ENCODE measurements at regions not wholly inside any gene's neighbourhood (a gene's known extent, or its start where the extent isn't known, plus 50 kb on each side); places are given as distances from the start of the nearest gene placed in this dataset.

- H3K36me3 ChIP-seq = no peaks in the 10 kb centered on the region
- intact Hi-C loops (cut with DNase I) = no loop called here
- no peaks in the 10 kb centered on the region for H3K9me3 ChIP-seq
- no peaks in the 10 kb centered on the region for H3K4me1 ChIP-seq (ENCODE audit: insufficient read depth)
- no peak for TF ChIP-seq EP300 (IDR thresholded peaks at IDR 0.05)
- TF ChIP-seq, protein P1, sequence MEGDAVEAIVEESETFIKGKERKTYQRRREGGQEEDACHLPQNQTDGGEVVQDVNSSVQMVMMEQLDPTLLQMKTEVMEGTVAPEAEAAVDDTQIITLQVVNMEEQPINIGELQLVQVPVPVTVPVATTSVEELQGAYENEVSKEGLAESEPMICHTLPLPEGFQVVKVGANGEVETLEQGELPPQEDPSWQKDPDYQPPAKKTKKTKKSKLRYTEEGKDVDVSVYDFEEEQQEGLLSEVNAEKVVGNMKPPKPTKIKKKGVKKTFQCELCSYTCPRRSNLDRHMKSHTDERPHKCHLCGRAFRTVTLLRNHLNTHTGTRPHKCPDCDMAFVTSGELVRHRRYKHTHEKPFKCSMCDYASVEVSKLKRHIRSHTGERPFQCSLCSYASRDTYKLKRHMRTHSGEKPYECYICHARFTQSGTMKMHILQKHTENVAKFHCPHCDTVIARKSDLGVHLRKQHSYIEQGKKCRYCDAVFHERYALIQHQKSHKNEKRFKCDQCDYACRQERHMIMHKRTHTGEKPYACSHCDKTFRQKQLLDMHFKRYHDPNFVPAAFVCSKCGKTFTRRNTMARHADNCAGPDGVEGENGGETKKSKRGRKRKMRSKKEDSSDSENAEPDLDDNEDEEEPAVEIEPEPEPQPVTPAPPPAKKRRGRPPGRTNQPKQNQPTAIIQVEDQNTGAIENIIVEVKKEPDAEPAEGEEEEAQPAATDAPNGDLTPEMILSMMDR (IDR thresholded peaks at IDR 0.05) = no peak
- no peak for TF ChIP-seq POLR2A (IDR thresholded peaks at IDR 0.05)
- no peak for DNase-seq
- H3K27me3 ChIP-seq = no peaks in the 10 kb centered on the region
- H3K27ac ChIP-seq = no peak overlapping the region
- no peak overlapping the region for H3K4me3 ChIP-seq
Observed at GRCh38 chr9:99712214-99712613, 109.5 kb upstream of the NR4A3 start.

GRCh38 chr9:99713838-99714306 is 107.8 kb upstream of the NR4A3 start:
- no peaks in the 10 kb centered on the region for H3K27me3 ChIP-seq
- no peaks in the 10 kb centered on the region for H3K4me1 ChIP-seq (ENCODE audit: insufficient read depth)
- H3K27ac ChIP-seq = no peak overlapping the region
- H3K9me3 ChIP-seq = no peaks in the 10 kb centered on the region
- TF ChIP-seq EP300 (IDR thresholded peaks at IDR 0.05) (no peak), POLR2A (IDR thresholded peaks at IDR 0.05) (no peak)
- TF ChIP-seq, protein P1 (IDR thresholded peaks at IDR 0.05) = no peak
- intact Hi-C loops (cut with DNase I) = no loop called here
- H3K4me3 ChIP-seq = no peak overlapping the region
- WGBS, 3 donors = 91 to 92% (median 91%) methylated on average over 3 of the region's 3 CpGs
- DNase-seq = no peak
- H3K36me3 ChIP-seq = no peaks in the 10 kb centered on the region

DNA sequence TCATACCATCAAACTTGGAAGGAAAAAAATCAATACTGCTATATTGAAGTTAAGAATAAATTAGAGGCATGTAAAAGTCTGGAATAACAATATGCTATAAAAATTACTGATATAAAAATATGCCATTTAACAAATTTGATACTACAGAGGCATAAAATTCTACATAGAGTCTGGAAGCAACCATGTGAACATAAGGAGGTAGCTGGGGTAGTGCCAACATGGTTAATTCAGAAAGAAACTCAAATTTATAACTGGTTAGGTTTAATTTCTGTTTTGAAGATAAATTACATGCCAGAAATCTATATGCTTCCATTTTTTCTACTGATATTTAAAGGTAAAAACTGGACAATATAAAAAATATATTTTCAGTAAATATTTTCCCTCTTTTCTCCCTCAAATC is 103.1 kb upstream of the NR4A3 start:
- no peaks in the 10 kb centered on the region for H3K27me3 ChIP-seq
- no peaks in the 10 kb centered on the region for H3K36me3 ChIP-seq
- no peak for DNase-seq
- H3K27ac ChIP-seq = no peak overlapping the region
- no peaks in the 10 kb centered on the region for H3K9me3 ChIP-seq
- TF ChIP-seq POLR2A (IDR thresholded peaks at IDR 0.05) (no peak), EP300 (IDR thresholded peaks at IDR 0.05) (no peak)
- TF ChIP-seq, protein P1 (IDR thresholded peaks at IDR 0.05) = no peak
- intact Hi-C loops (cut with DNase I) = no loop called here
- H3K4me1 ChIP-seq (ENCODE audit: insufficient read depth) = no peaks in the 10 kb centered on the region
- no peak overlapping the region for H3K4me3 ChIP-seq

GRCh38 chr9:99720455-99721050 is 101.1 kb upstream of the NR4A3 start:
- H3K9me3 ChIP-seq = no peaks in the 10 kb centered on the region
- no peaks in the 10 kb centered on the region for H3K4me1 ChIP-seq (ENCODE audit: insufficient read depth)
- intact Hi-C loops (cut with DNase I) = no loop called here
- WGBS, 3 donors = 21 to 32% (median 26%) methylated on average over 1 of the region's 1 CpG
- no peak overlapping the region for H3K4me3 ChIP-seq
- no peaks in the 10 kb centered on the region for H3K27me3 ChIP-seq
- no peak overlapping the region for H3K27ac ChIP-seq
- no peak for DNase-seq
- H3K36me3 ChIP-seq = no peaks in the 10 kb centered on the region
- no peak for TF ChIP-seq EP300 (IDR thresholded peaks at IDR 0.05)
- TF ChIP-seq POLR2A (IDR thresholded peaks at IDR 0.05) = no peak
- TF ChIP-seq, protein P1 (IDR thresholded peaks at IDR 0.05) = no peak
